CD4-positive, alpha-beta T cell treated with Interleukin-17A for 4 hours (primary cell): ENCODE measurements at regions not wholly inside any gene's neighbourhood (a gene's known extent, or its start where the extent isn't known, plus 50 kb on each side); places are given as distances from the start of the nearest gene placed in this dataset.

Experiments
- DNase-seq: peaks from one replicate; pipeline ENCODE4 v3.0.0-alpha.2; 2020; ENCODE audit warnings: mixed read lengths

GRCh38 chr19:28026636-28027035, 1186.3 kb downstream of the UQCRFS1 start:
- no peak for DNase-seq

GRCh38 chr19:28024920-28025319, 1188.0 kb downstream of the UQCRFS1 start:
- no peak for DNase-seq

GRCh38 chr19:28023064-28023463, 1189.9 kb downstream of the UQCRFS1 start:
- DNase-seq: no peak

GRCh38 chr19:28022506-28022905, 1190.4 kb downstream of the UQCRFS1 start:
- DNase-seq: no peak

- DNase-seq: no peak
Observed at GRCh38 chr19:28021259-28022185, 1191.4 kb downstream of the UQCRFS1 start.

- no peak for DNase-seq
Observed at GRCh38 chr19:28020619-28021258, 1192.2 kb downstream of the UQCRFS1 start.

- DNase-seq: no peak
Observed at GRCh38 chr19:28019901-28020300, 1193.0 kb downstream of the UQCRFS1 start.

GRCh38 chr19:28019371-28019770, 1193.6 kb downstream of the UQCRFS1 start:
- DNase-seq: no peak

GRCh38 chr19:28018499-28018898, 1194.5 kb downstream of the UQCRFS1 start:
- no peak for DNase-seq

- no peak for DNase-seq
Observed at GRCh38 chr19:28014615-28015405, 1198.1 kb downstream of the UQCRFS1 start.

GRCh38 chr19:28012361-28012760, 1200.6 kb downstream of the UQCRFS1 start:
- no peak for DNase-seq

GRCh38 chr19:28010656-28011055, 1202.3 kb downstream of the UQCRFS1 start:
- no peak for DNase-seq

GRCh38 chr19:28009696-28010095, 1203.3 kb downstream of the UQCRFS1 start:
- DNase-seq: no peak

GRCh38 chr19:28008695-28009094, 1204.3 kb downstream of the UQCRFS1 start:
- no peak for DNase-seq

GRCh38 chr19:28003543-28003942, 1209.4 kb downstream of the UQCRFS1 start:
- no peak for DNase-seq

GRCh38 chr19:27997069-27997468, 1215.9 kb downstream of the UQCRFS1 start:
- no peak for DNase-seq

GRCh38 chr19:27993619-27994570, 1219.1 kb downstream of the UQCRFS1 start:
- DNase-seq: no peak

- no peak for DNase-seq
Observed at GRCh38 chr19:27986299-27986698, 1226.7 kb downstream of the UQCRFS1 start.

- DNase-seq: no peak
Observed at GRCh38 chr19:27975419-27976005, 1237.4 kb downstream of the UQCRFS1 start.

GRCh38 chr19:27974082-27974513, 1238.9 kb downstream of the UQCRFS1 start:
- DNase-seq: no peak

- DNase-seq: no peak
Observed at GRCh38 chr19:27972291-27973040, 1240.5 kb downstream of the UQCRFS1 start.
